HG03060 (cell line): ENCODE measurements at regions not wholly inside any gene's neighbourhood (a gene's known extent, or its start where the extent isn't known, plus 50 kb on each side); places are given as distances from the start of the nearest gene placed in this dataset.
"Not testable (repeated sequence)": the region's sequence is repeated elsewhere in the genome, so short reads cannot be mapped to it uniquely, and the experiment has no call there.

Experiments
- ATAC-seq: cut with Tn5 transposase; IDR thresholded peaks from one replicate; pipeline ENCODE4 v1.9.1; 2021; ENCODE audit warnings: low read depth, moderate number of reproducible peaks; ENCODE audit not compliant: unreplicated experiment

GRCh38 chr2:194730266-194730665 lies 926.8 kb upstream of the SLC39A10 start:
- ATAC-seq = no peak

- no peak for ATAC-seq
Observed at GRCh38 chr2:194725169-194725568, 931.9 kb upstream of the SLC39A10 start.

GRCh38 chr2:194723446-194723845 lies 933.6 kb upstream of the SLC39A10 start:
- no peak for ATAC-seq

GRCh38 chr2:194721227-194721626 lies 935.8 kb upstream of the SLC39A10 start:
- ATAC-seq = no peak

DNA sequence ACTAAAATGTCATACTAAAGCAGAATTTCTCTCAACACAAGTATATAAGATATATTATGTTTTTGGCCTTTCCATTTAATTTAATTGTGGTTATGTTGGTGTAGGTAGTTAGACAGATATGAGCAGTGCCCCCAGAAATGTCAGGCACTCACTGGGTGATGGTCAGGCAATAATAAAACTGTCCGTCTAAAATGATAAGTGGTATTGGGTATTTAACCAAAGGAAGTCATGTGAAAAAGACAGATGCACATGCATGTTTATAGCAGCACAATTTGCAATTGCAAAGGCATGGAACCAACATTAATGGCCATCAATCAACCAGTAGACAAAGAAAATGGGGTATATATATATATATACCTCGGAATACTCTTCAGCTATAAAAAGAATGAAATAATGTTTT lies 936.6 kb upstream of the SLC39A10 start:
- no peak for ATAC-seq

- no peak for ATAC-seq
Observed at GRCh38 chr2:194718881-194719280, 938.1 kb upstream of the SLC39A10 start.

DNA sequence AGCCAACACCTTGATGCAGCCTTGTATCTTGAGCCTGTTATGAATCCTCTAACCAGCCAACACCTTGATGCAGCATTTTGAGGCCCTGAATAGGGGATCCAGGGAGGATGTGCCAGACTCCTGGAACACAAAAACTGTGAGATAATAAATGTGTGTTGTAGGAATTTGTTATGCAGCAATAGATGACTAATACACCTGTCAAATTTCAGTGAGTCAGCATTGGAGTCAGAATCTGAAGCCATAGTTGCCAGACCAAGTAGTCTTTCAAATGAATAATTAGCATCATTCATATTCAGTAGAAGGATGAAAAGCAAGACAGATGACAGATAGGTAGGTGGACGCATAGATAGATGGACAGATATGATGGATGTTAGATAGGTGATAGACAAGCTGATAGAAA lies 942.5 kb upstream of the SLC39A10 start:
- no peak for ATAC-seq

DNA sequence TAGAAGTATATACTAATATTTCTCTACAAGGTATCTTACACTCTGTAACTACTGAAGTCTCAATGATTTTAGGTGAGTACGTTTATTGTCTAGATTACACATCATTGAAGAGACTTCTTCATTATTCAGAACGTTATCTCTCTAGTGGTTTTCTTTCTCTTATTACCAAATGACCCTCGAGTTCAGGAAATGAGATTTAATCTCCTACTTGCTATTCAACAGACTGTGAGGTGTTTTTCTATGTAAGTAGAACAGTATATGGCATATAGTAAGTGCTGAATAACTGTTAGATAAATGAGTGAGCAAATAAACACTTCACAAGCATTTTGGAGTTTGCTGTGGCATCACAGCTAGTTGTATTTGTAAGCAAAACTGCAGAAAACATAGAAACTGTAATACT lies 947.2 kb upstream of the SLC39A10 start:
- no peak for ATAC-seq

DNA sequence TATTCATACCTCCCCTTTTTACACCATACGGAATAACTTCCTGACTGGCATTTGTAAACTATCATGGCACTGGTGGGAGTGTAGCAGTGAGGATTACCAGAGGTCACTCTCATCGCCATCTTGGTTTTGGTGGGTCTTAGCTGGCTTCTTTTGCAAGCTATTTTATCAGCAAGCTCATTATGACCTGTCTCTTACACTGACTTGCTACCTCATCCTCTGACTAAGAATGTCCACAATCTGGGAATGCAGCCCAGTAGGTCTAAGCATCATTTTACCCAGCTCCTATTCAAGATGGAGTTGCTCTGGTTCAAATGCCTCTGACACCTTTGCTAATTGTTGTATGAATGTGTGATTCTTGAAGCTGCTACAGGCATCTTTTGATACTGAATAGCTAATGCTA lies 950.8 kb upstream of the SLC39A10 start:
- no peak for ATAC-seq

GRCh38 chr2:194705398-194705797 lies 951.6 kb upstream of the SLC39A10 start:
- ATAC-seq = no peak

GRCh38 chr2:194700726-194701125 lies 956.3 kb upstream of the SLC39A10 start:
- ATAC-seq = no peak

GRCh38 chr2:194700116-194700515 lies 956.9 kb upstream of the SLC39A10 start:
- no peak for ATAC-seq

DNA sequence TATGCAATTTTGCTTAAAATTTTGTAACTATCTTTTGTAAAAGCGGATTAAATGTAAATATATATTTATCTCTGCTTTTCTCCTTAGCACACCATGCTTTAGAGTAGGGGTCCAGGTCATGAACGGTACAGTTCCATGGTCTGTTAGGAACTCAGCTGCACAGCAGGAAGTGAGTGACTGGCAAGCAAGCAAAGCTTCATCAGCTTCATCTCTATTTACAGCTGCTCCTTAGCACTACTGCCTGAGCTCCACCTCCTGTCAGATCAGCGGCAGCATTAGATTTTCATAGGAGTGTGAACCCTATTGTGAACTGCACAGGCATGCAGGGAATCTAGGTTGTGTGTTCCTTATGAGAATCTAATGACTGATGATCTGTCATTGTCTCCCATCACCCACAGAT lies 959.0 kb upstream of the SLC39A10 start:
- ATAC-seq = no peak

- no peak for ATAC-seq
Observed at GRCh38 chr2:194697439-194697838, 959.6 kb upstream of the SLC39A10 start.

- ATAC-seq = no peak
Observed at GRCh38 chr2:194696690-194697089, 960.3 kb upstream of the SLC39A10 start.

- ATAC-seq = no peak
Observed at GRCh38 chr2:194686569-194686968, 970.5 kb upstream of the SLC39A10 start.

DNA sequence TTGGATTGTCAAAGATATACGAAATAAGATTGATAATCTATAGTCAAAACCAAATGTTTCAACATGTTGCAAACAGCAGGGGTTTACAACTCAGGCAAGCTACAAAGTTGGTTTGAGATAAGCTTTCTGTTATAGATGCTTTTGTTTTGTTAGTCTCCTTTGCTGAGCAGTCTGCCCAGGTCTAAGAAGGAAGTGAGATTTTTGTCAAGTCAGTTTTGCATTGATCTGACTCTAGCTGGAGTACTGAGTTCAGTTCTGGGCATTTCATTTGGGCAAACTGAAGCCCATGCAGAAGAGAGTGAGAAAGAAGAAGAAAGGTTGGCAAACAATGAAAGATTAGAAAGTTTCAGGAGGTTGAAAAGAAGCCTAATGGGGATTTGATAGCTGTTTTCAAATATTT lies 983.0 kb upstream of the SLC39A10 start:
- ATAC-seq = no peak

DNA sequence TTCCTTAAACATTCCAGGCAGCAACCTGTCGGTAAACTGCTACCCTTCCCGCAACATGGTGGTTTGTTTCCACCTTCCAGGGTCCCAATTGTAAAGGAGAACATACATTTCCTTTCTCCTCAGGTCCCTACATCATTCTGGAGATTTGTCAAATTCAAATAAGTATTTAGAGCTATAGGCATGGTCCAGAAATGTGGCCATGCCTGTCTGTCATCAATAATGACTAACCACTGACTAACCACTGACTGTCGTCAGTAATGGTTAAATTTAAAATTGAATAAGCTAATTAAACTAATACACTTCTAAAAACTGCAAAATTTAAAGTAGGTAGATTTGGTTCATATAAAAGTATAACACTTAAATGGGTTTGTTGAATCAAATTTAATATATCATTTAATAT lies 984.0 kb upstream of the SLC39A10 start:
- no peak for ATAC-seq

GRCh38 chr2:194661431-194661830 lies 995.6 kb upstream of the SLC39A10 start:
- no peak for ATAC-seq

DNA sequence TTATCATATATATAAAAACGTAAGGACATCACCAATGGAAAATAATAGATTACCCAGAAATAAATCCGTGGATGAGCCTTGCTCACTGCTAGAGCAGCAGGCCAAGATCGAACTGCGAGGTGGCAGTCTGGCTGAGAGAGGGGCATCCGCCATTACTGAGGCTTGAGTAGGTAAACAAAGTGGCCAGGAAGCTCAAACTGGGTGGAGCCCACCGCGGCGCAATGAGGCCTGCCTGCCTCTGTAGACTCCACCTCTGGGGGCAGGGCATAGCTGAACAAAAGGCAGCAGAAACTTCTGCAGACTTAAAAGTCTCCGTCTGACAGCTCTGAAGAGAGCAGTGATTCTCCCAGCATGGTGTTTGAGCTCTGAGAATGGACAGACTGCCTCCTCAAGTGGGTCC lies 1018.0 kb upstream of the SLC39A10 start:
- ATAC-seq = not testable (repeated sequence)

- ATAC-seq = no peak
Observed at GRCh38 chr2:194621945-194622344, 1035.1 kb upstream of the SLC39A10 start.

- ATAC-seq = no peak
Observed at GRCh38 chr2:194619366-194619765, 1037.7 kb upstream of the SLC39A10 start.

GRCh38 chr2:194618432-194618831 lies 1038.6 kb upstream of the SLC39A10 start:
- ATAC-seq = no peak
